ENCODE measurements at regions not wholly inside any gene's neighbourhood (a gene's known extent, or its start where the extent isn't known, plus 50 kb on each side); places are given as distances from the start of the nearest gene placed in this dataset.

GRCh38 chr5:167155387-167156005, 1135.9 kb upstream of the WWC1 start:
- TF ChIP-seq FOXK2 (IDR thresholded peaks at IDR 0.05): no peak
- TF ChIP-seq CTCF (IDR thresholded peaks at IDR 0.05 in 2 of 3, conservative IDR thresholded peaks at IDR 0.05 in 1 of 3; ENCODE audit: control insufficient read depth in 2 of 3, extremely low read depth in 1 of 3, insufficient read depth in 1 of 3, low read depth in 3 of 3, low read length in 3 of 3): no peak
- TF ChIP-seq RFX5 (IDR thresholded peaks at IDR 0.05; ENCODE audit: low read depth, low read length): no peak
- no peak for TF ChIP-seq HDAC6 (IDR thresholded peaks at IDR 0.05; ENCODE audit: unreplicated experiment)
- no peak for TF ChIP-seq YY1 (IDR thresholded peaks at IDR 0.05; ENCODE audit: low read depth, low read length)
- no peak for TF ChIP-seq EP300 (IDR thresholded peaks at IDR 0.05; ENCODE audit: borderline replicate concordance in 1 of 2, control insufficient read depth in 1 of 2, low read depth in 2 of 2, low read length in 2 of 2)
- no peak for TF ChIP-seq JUND (IDR thresholded peaks at IDR 0.05; ENCODE audit: low read depth, low read length)
- no peak for TF ChIP-seq POLR2AphosphoS5 (IDR thresholded peaks at IDR 0.05; ENCODE audit: low read length)
- TF ChIP-seq ELK1 (IDR thresholded peaks at IDR 0.05; ENCODE audit: low read depth, low read length): no peak
- no peak for TF ChIP-seq PRDM15 (CRISPR knock-in tag; IDR thresholded peaks at IDR 0.05)
- no peak for TF ChIP-seq POLR2A (IDR thresholded peaks at IDR 0.05; ENCODE audit: low read depth, low read length)
- no peak for TF ChIP-seq REST (IDR thresholded peaks at IDR 0.05; ENCODE audit: low read depth, low read length)

Measured in GM12878 (cell line).